ENCODE measurements at regions not wholly inside any gene's neighbourhood (a gene's known extent, or its start where the extent isn't known, plus 50 kb on each side); places are given as distances from the start of the nearest gene placed in this dataset.

GRCh38 chr4:147371661-147372060, 109.2 kb upstream of the EDNRA start (continued):
- TF ChIP-seq ZNF639 (tag by site-specific recombination; IDR thresholded peaks at IDR 0.05) = no peak
- no peak for TF ChIP-seq ZNF585B (tag by site-specific recombination; IDR thresholded peaks at IDR 0.05)
- no peak for TF ChIP-seq ZNF16 (tag by site-specific recombination; IDR thresholded peaks at IDR 0.05; ENCODE audit: low read depth)
- TF ChIP-seq ZBTB8A (tag by site-specific recombination; IDR thresholded peaks at IDR 0.05) = no peak
- TF ChIP-seq SP3 (tag by site-specific recombination; IDR thresholded peaks at IDR 0.05) = no peak
- no peak for TF ChIP-seq ZFP41 (tag by site-specific recombination; IDR thresholded peaks at IDR 0.05; ENCODE audit: borderline replicate concordance)
- no peak for TF ChIP-seq ZNF311 (tag by site-specific recombination; IDR thresholded peaks at IDR 0.05; ENCODE audit: borderline replicate concordance)
- no peak for TF ChIP-seq ZNF423 (tag by site-specific recombination; IDR thresholded peaks at IDR 0.05)
- no peak for TF ChIP-seq ZSCAN16 (tag by site-specific recombination; IDR thresholded peaks at IDR 0.05)
- TF ChIP-seq IKZF3 (tag by site-specific recombination; IDR thresholded peaks at IDR 0.05) = no peak
- no peak for TF ChIP-seq ZNF138 (tag by site-specific recombination; IDR thresholded peaks at IDR 0.05; ENCODE audit: borderline replicate concordance)
- no peak for TF ChIP-seq FEZF1 (tag by site-specific recombination; IDR thresholded peaks at IDR 0.05)

GRCh38 chr4:147378780-147379179, 102.1 kb upstream of the EDNRA start:
- Histone ChIP-seq H3K36me3 (ENCODE audit: control insufficient read depth in 2 of 2, insufficient read depth in 1 of 2, low read length in 2 of 2) (no peaks in the 10 kb centered on the region), H3K4me1 (ENCODE audit: control insufficient read depth, insufficient read depth, low read length) (no peaks in the 10 kb centered on the region), H3K4me3 (ENCODE audit: low read depth, low read length) (no peak overlapping the region), H3K9me3 (ENCODE audit: control insufficient read depth, insufficient read depth, low read depth, low read length) (no peaks in the 10 kb centered on the region), H3K27ac (ENCODE audit: extremely low read depth, low read depth, low read length) (no peak overlapping the region)
- TF ChIP-seq HOXC10 (CRISPR knock-in tag; IDR thresholded peaks at IDR 0.05) (no peak), ZNF449 (tag by site-specific recombination; IDR thresholded peaks at IDR 0.05) (no peak), GLI4 (tag by site-specific recombination; IDR thresholded peaks at IDR 0.05) (no peak), ZNF623 (tag by site-specific recombination; IDR thresholded peaks at IDR 0.05) (no peak), MZF1 (tag by site-specific recombination; IDR thresholded peaks at IDR 0.05; ENCODE audit: borderline replicate concordance) (no peak), TSHZ1 (tag by site-specific recombination; IDR thresholded peaks at IDR 0.05; ENCODE audit: borderline replicate concordance) (no peak), ZNF510 (tag by site-specific recombination; IDR thresholded peaks at IDR 0.05; ENCODE audit: insufficient replicate concordance) (no peak)
- CTCF ChIA-PET = no interaction called here
- POLR2A ChIA-PET = no interaction called here

GRCh38 chr4:147381749-147382148, 99.1 kb upstream of the EDNRA start:
- ChIA-PET POLR2A (no interaction called here), CTCF (interaction anchor here (0.7 to 1.1 kb wide), 2 partner anchors 10 to 25 kb away, joined by 3 to 5 read pairs; no protein-coding TSS in a partner anchor)
- H3K4me3 ChIP-seq (ENCODE audit: low read depth, low read length) = no peak overlapping the region
- no peaks in the 10 kb centered on the region for H3K4me1 ChIP-seq (ENCODE audit: control insufficient read depth, insufficient read depth, low read length)
- H3K9me3 ChIP-seq (ENCODE audit: control insufficient read depth, insufficient read depth, low read depth, low read length) = no peaks in the 10 kb centered on the region
- H3K27ac ChIP-seq (ENCODE audit: extremely low read depth, low read depth, low read length) = no peak overlapping the region
- H3K36me3 ChIP-seq (ENCODE audit: control insufficient read depth in 2 of 2, insufficient read depth in 1 of 2, low read length in 2 of 2) = no peaks in the 10 kb centered on the region
- no peak for TF ChIP-seq ZNF560 (tag by site-specific recombination; IDR thresholded peaks at IDR 0.05; ENCODE audit: borderline replicate concordance)
- TF ChIP-seq PATZ1 (tag by site-specific recombination; IDR thresholded peaks at IDR 0.05) = no peak
- TF ChIP-seq HIC1 (tag by site-specific recombination; IDR thresholded peaks at IDR 0.05) = no peak

All from HEK293 (cell line).